ENCODE measurements at regions not wholly inside any gene's neighbourhood (a gene's known extent, or its start where the extent isn't known, plus 50 kb on each side); places are given as distances from the start of the nearest gene placed in this dataset.

- Histone ChIP-seq H3K36me3 (ENCODE audit: insufficient read depth, low read length) (no peaks in the 10 kb centered on the region), H3K27me3 (ENCODE audit: insufficient read depth, low read length) (no peaks in the 10 kb centered on the region), H3K9me3 (ENCODE audit: low read length) (no peaks in the 10 kb centered on the region), H2AFZ (ENCODE audit: low read depth, low read length) (no peak overlapping the region), H3K4me3 (ENCODE audit: low read length) (no peak overlapping the region), H3K4me1 (ENCODE audit: insufficient read depth, low read length) (no peaks in the 10 kb centered on the region)
These were observed 335.4 kb upstream of the IGF1R start for GRCh38 chr15:98312913-98313312.

- H3K4me3 ChIP-seq (ENCODE audit: low read length): no peak overlapping the region
- no peaks in the 10 kb centered on the region for H3K4me1 ChIP-seq (ENCODE audit: insufficient read depth, low read length)
- no peak overlapping the region for H2AFZ ChIP-seq (ENCODE audit: low read depth, low read length)
- no peaks in the 10 kb centered on the region for H3K9me3 ChIP-seq (ENCODE audit: low read length)
- no peaks in the 10 kb centered on the region for H3K36me3 ChIP-seq (ENCODE audit: insufficient read depth, low read length)
- no peaks in the 10 kb centered on the region for H3K27me3 ChIP-seq (ENCODE audit: insufficient read depth, low read length)
These were observed 332.4 kb upstream of the IGF1R start for GRCh38 chr15:98315971-98316370.

- Histone ChIP-seq H3K36me3 (ENCODE audit: insufficient read depth, low read length) (no peaks in the 10 kb centered on the region), H2AFZ (ENCODE audit: low read depth, low read length) (no peak overlapping the region), H3K9me3 (ENCODE audit: low read length) (no peaks in the 10 kb centered on the region), H3K27me3 (ENCODE audit: insufficient read depth, low read length) (no peaks in the 10 kb centered on the region), H3K4me1 (ENCODE audit: insufficient read depth, low read length) (no peaks in the 10 kb centered on the region), H3K4me3 (ENCODE audit: low read length) (no peak overlapping the region)
These were observed 326.4 kb upstream of the IGF1R start for GRCh38 chr15:98321896-98322295.

GRCh38 chr15:98322581-98322980 is 325.8 kb upstream of the IGF1R start:
- Histone ChIP-seq H2AFZ (ENCODE audit: low read depth, low read length) (no peak overlapping the region), H3K4me1 (ENCODE audit: insufficient read depth, low read length) (no peaks in the 10 kb centered on the region), H3K9me3 (ENCODE audit: low read length) (no peaks in the 10 kb centered on the region), H3K4me3 (ENCODE audit: low read length) (no peak overlapping the region), H3K27me3 (ENCODE audit: insufficient read depth, low read length) (no peaks in the 10 kb centered on the region), H3K36me3 (ENCODE audit: insufficient read depth, low read length) (no peaks in the 10 kb centered on the region)

GRCh38 chr15:98324341-98324970 is 323.9 kb upstream of the IGF1R start:
- H3K4me3 ChIP-seq (ENCODE audit: low read length): no peak overlapping the region
- H3K9me3 ChIP-seq (ENCODE audit: low read length): no peaks in the 10 kb centered on the region

GRCh38 chr15:98326804-98327203 is 321.5 kb upstream of the IGF1R start:
- peaks cover 5% of the 10 kb centered on the region for H3K27me3 ChIP-seq (ENCODE audit: insufficient read depth, low read length)
- no peaks in the 10 kb centered on the region for H3K36me3 ChIP-seq (ENCODE audit: insufficient read depth, low read length)
- no peak overlapping the region for H3K4me3 ChIP-seq (ENCODE audit: low read length)
- no peaks in the 10 kb centered on the region for H3K9me3 ChIP-seq (ENCODE audit: low read length)
- H2AFZ ChIP-seq (ENCODE audit: low read depth, low read length): no peak overlapping the region
- no peaks in the 10 kb centered on the region for H3K4me1 ChIP-seq (ENCODE audit: insufficient read depth, low read length)

More at GRCh38 chr15:98324341-98324970, 323.9 kb upstream of the IGF1R start:
- H2AFZ ChIP-seq (ENCODE audit: low read depth, low read length): no peak overlapping the region
- H3K4me1 ChIP-seq (ENCODE audit: insufficient read depth, low read length): no peaks in the 10 kb centered on the region
- no peaks in the 10 kb centered on the region for H3K27me3 ChIP-seq (ENCODE audit: insufficient read depth, low read length)
- no peaks in the 10 kb centered on the region for H3K36me3 ChIP-seq (ENCODE audit: insufficient read depth, low read length)

- Histone ChIP-seq H3K4me3 (ENCODE audit: low read length) (no peak overlapping the region), H3K27me3 (ENCODE audit: insufficient read depth, low read length) (peaks cover 12% of the 10 kb centered on the region), H2AFZ (ENCODE audit: low read depth, low read length) (no peak overlapping the region), H3K36me3 (ENCODE audit: insufficient read depth, low read length) (no peaks in the 10 kb centered on the region), H3K4me1 (ENCODE audit: insufficient read depth, low read length) (peaks cover 5% of the 10 kb centered on the region), H3K9me3 (ENCODE audit: low read length) (no peaks in the 10 kb centered on the region)
These were observed 318.1 kb upstream of the IGF1R start for GRCh38 chr15:98330258-98330657.

- no peak overlapping the region for H3K4me3 ChIP-seq (ENCODE audit: low read length)
- H3K9me3 ChIP-seq (ENCODE audit: low read length): no peaks in the 10 kb centered on the region
- peaks cover 5% of the 10 kb centered on the region for H3K4me1 ChIP-seq (ENCODE audit: insufficient read depth, low read length)
- H2AFZ ChIP-seq (ENCODE audit: low read depth, low read length): no peak overlapping the region
- no peaks in the 10 kb centered on the region for H3K36me3 ChIP-seq (ENCODE audit: insufficient read depth, low read length)
- peaks cover 12% of the 10 kb centered on the region for H3K27me3 ChIP-seq (ENCODE audit: insufficient read depth, low read length)
These were observed 317.5 kb upstream of the IGF1R start for GRCh38 chr15:98330692-98331435.

GRCh38 chr15:98331676-98332075 is 316.7 kb upstream of the IGF1R start:
- no peaks in the 10 kb centered on the region for H3K9me3 ChIP-seq (ENCODE audit: low read length)
- no peaks in the 10 kb centered on the region for H3K36me3 ChIP-seq (ENCODE audit: insufficient read depth, low read length)
- no peak overlapping the region for H3K4me3 ChIP-seq (ENCODE audit: low read length)
- H2AFZ ChIP-seq (ENCODE audit: low read depth, low read length): no peak overlapping the region
- H3K27me3 ChIP-seq (ENCODE audit: insufficient read depth, low read length): peaks cover 12% of the 10 kb centered on the region
- peaks cover 5% of the 10 kb centered on the region for H3K4me1 ChIP-seq (ENCODE audit: insufficient read depth, low read length)

GRCh38 chr15:98333251-98333650 is 315.1 kb upstream of the IGF1R start:
- peaks cover 16% of the 10 kb centered on the region for H3K27me3 ChIP-seq (ENCODE audit: insufficient read depth, low read length)
- peaks cover 5% of the 10 kb centered on the region for H3K4me1 ChIP-seq (ENCODE audit: insufficient read depth, low read length)
- H3K4me3 ChIP-seq (ENCODE audit: low read length): no peak overlapping the region
- no peaks in the 10 kb centered on the region for H3K9me3 ChIP-seq (ENCODE audit: low read length)
- H3K36me3 ChIP-seq (ENCODE audit: insufficient read depth, low read length): no peaks in the 10 kb centered on the region
- no peak overlapping the region for H2AFZ ChIP-seq (ENCODE audit: low read depth, low read length)

- H3K9me3 ChIP-seq (ENCODE audit: low read length): no peaks in the 10 kb centered on the region
- H3K4me1 ChIP-seq (ENCODE audit: insufficient read depth, low read length): no peaks in the 10 kb centered on the region
- no peaks in the 10 kb centered on the region for H3K36me3 ChIP-seq (ENCODE audit: insufficient read depth, low read length)
- no peak overlapping the region for H2AFZ ChIP-seq (ENCODE audit: low read depth, low read length)
- no peak overlapping the region for H3K4me3 ChIP-seq (ENCODE audit: low read length)
- H3K27me3 ChIP-seq (ENCODE audit: insufficient read depth, low read length): no peaks in the 10 kb centered on the region
These were observed 305.4 kb upstream of the IGF1R start for GRCh38 chr15:98342911-98343310.

- Histone ChIP-seq H3K36me3 (ENCODE audit: insufficient read depth, low read length) (no peaks in the 10 kb centered on the region), H2AFZ (ENCODE audit: low read depth, low read length) (no peak overlapping the region), H3K4me3 (ENCODE audit: low read length) (no peak overlapping the region), H3K27me3 (ENCODE audit: insufficient read depth, low read length) (no peaks in the 10 kb centered on the region), H3K9me3 (ENCODE audit: low read length) (no peaks in the 10 kb centered on the region), H3K4me1 (ENCODE audit: insufficient read depth, low read length) (no peaks in the 10 kb centered on the region)
These were observed 303.7 kb upstream of the IGF1R start for GRCh38 chr15:98344591-98344990.

GRCh38 chr15:98347001-98347400 is 301.3 kb upstream of the IGF1R start:
- Histone ChIP-seq H3K4me1 (ENCODE audit: insufficient read depth, low read length) (no peaks in the 10 kb centered on the region), H3K36me3 (ENCODE audit: insufficient read depth, low read length) (no peaks in the 10 kb centered on the region), H2AFZ (ENCODE audit: low read depth, low read length) (no peak overlapping the region), H3K9me3 (ENCODE audit: low read length) (no peaks in the 10 kb centered on the region), H3K27me3 (ENCODE audit: insufficient read depth, low read length) (no peaks in the 10 kb centered on the region), H3K4me3 (ENCODE audit: low read length) (no peak overlapping the region)
